Kidney capillary endothelial cell (primary cell): ENCODE measurements at regions not wholly inside any gene's neighbourhood (a gene's known extent, or its start where the extent isn't known, plus 50 kb on each side); places are given as distances from the start of the nearest gene placed in this dataset.

Experiments used
- DNase-seq: peaks from one replicate; pipeline ENCODE4 v3.0.0-alpha.2; 2018; ENCODE audit warnings: low spot score

DNA sequence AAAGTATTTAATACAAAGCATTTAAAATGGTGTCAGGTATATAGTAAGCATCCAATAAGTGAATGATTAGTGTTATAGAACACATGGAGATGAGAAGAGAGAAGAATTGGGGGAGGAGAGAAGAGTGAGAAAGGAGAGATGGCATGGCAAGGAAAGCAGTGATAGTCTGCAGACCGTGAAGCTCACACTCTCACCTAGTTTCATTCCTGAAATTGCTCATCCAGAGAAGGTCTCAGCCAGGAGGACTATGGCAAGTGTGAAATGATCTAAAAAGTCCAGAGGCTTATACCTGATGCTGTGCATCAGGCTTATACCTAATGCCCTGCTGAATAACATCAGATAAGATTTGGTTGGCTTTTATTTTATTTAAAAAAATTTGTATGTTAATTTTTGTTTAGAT, 351.6 kb upstream of the KLF12 start:
- DNase-seq, result no peak

DNA sequence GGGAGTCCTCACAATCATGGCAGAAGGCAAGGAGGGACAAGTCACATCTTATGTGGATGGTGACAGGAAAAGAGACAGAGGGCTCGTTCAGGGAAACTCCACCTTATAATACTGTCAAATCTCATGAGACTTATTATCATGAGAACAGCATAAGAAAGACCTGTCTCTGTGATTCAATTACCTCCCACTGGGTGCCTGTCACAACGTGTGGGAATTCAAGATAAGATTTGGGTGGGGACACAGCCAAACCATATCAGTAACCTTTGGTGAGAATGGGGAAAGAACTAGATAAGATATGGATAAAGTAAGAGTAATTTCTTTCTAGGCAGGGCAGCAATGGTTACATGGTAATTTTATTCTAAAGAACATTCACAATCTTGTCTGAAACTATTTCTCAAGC, 344.9 kb upstream of the KLF12 start:
- DNase-seq, result no peak

DNA sequence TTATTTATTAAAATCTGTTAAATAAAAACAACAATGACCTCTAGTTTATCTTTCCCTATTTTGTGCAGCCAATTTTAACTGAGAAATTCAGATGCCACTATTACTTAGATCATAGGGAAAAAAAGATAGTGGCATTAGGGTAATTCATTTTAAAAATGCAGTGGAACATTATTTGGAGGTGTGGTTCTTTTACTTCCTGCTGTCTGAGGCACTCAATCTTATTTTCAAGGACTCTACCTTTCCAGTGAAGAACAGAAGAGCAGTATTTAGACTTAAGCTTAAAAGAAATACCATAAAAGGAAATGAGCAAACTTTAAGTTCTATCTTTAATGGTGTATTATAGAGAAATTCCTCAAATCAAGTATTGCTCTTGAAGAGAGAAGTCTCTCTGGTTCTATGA, 342.6 kb upstream of the KLF12 start:
- no peak for DNase-seq

GRCh38 chr13:74476365-74476764, 342.2 kb upstream of the KLF12 start:
- no peak for DNase-seq

GRCh38 chr13:74466864-74467263, 332.7 kb upstream of the KLF12 start:
- DNase-seq, result no peak

- no peak for DNase-seq
Observed at GRCh38 chr13:74466020-74466419, 331.8 kb upstream of the KLF12 start.

- no peak for DNase-seq
Observed at GRCh38 chr13:74465271-74465670, 331.1 kb upstream of the KLF12 start.

DNA sequence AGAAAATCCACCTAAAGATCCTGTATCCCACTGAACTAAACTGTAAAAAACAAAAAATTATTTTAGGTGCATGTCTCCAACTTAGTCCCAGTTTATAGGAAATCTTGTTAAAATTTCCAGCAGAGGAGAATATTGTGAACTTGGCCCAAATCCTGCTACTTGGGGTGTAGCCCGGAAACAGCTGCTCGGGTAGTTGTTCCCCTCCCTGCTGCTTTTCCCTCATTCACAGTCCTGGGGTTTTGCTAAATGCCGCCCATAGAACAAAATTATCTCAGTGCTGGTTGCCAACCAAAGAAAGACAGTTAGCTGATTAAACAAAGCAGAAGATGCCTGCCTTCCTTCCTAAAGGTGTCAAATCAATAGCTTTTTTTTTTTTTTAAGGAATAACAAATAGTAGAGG, 330.5 kb upstream of the KLF12 start:
- no peak for DNase-seq

DNA sequence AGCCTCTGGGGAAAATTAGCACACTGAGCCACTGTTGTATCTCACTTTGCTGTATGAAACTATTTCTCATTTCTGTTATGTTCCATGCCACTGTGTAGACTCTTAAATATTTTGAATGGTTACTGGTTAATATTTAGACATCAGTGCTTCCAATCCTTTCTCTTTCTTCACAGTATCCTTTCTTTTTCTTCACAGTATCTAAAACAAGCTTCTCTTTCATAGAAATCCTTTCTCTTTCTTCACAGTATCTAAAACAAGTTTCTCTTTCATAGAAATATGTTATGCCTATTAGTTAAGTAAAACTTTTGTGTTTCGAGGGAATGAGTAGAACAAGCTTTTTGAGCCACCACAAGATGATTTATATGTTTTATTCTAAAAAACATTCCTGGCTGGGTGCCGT, 326.8 kb upstream of the KLF12 start:
- no peak for DNase-seq

GRCh38 chr13:74452881-74453280, 318.7 kb upstream of the KLF12 start:
- no peak for DNase-seq

DNA sequence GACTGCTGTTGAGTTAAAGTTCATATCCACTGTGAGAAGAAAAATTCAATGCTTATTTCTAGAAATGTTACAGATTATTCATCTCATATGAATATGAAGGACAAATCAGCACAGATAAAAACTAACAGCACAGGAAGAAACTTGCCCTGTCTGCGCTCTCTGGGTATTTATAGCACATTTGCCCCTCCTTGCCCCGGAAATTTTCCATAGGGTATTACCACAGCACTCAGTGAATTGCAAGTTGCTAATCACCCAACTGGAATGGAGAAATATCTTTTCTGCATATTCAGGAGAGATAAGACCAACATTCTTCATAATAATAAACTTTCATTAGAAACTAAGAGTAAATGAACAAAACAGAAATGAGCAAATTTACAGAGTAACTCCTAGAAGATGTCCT, 318.0 kb upstream of the KLF12 start:
- DNase-seq, result no peak

GRCh38 chr13:74450964-74451363, 316.8 kb upstream of the KLF12 start:
- no peak for DNase-seq

DNA sequence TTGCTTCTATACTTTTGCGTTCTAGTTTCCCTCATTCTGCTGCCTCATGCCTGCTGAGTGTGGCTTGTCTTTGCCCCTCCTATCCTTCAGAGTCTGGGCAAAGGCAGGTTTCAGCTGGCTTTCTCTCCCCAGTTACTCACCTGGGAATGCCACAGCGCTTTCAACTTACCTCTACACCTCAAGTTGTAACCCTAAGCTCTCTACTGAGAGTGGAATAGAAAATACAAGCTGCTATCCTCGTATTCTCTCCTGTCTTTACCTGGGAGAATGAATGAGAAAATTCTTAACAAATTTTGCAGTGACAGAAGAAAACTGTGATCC, 316.3 kb upstream of the KLF12 start:
- DNase-seq, result no peak

DNA sequence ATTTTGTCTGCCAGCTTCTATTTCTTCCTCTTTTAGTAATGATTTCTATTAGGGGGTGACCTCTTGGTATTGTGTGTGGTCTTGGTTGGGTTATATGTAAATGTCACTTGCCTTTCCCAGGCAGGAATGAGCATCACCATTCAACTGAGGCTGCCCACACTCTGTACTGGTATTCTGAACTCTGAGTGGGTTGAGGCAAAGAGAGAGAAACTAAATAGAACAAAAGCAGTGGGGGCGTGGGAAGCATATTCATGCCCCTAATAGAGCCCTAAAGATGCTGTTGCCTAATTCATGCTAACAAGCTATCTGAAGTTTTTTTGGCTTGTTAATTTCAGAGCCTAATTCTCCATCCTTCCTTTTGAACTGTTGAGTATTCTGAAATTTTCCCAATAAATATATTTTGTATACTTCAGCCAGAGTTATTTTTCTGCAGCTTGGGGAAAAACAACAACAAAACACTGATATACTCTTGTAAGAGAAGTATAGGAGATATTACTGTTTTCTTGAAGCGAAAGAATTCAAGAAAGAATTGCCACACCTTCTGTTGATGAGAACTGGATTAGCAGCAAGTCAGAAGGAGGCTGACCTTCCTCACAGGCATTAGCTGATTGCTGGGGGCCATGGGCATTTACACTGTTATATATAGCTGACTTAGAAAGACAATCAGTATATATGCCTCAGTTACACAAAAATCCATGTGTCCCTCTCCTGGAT, 315.8 kb upstream of the KLF12 start:
- DNase-seq, result no peak

DNA sequence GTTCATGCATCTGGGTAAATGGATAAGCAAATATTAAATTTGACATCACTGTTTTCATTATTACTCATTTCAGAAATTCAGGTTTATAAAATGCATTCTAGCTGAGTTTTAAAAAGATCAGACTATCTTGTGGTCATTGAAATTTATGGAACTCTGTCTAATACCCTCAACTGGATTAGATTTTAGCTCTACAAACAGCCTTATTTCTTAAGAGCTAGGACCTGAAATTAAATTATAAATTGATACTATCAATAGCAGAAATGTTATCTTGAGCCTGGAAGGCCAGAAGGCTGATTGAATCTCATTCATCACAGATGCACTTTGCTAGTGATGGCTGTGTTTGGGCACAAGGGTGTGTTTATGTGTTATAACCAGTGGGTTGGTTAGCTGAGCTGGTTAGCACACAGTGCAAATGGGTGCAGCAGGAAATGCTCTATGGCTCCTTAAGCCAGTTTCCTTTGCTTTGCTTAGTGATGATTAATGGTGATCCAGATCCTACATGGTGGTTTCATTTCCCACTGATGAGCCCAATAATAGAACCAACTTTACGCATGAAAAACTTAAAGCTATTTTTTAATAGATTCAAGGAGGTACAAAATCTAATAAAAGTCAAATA, 310.8 kb upstream of the KLF12 start:
- peak; percentile 32 for DNase-seq

DNA sequence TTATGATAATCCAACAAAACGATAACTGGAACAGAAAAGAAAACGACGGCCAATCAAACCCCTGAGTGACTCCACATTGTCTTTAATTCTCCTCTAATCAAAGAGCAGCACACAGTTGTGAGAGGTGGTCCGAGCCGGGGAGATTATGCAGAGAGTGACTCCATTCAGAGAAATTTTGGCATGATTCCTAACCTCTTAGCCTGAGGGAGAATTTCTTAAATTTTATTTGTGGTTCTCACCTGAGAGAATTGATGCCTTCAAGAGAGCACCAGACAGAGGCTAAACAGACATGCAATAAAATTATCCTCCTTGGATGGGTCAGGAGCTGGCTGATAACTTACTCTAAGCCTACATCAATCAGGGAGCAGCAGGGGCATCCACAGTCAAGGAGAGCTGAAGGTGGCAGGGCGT, 310.0 kb upstream of the KLF12 start:
- DNase-seq, result no peak

DNA sequence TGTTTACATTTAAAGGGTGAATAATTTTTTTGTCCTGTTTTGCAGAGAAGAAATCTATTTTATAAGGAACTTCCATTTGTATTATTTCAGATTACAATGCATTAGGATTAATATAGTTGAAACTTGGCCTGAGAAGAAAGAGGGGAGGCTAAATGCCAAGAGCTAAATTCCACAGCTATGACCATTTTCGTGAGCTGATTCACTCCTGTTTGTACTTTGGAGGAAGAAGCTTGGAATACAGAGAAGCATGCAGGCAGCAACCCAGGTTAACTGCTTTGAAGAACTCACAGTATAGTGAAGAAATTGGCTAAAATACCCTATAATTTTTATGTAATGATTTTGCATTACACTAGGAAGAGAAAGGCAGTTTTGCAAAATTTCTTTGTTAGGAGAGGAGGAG, 309.4 kb upstream of the KLF12 start:
- peak; percentile 47 for DNase-seq

DNA sequence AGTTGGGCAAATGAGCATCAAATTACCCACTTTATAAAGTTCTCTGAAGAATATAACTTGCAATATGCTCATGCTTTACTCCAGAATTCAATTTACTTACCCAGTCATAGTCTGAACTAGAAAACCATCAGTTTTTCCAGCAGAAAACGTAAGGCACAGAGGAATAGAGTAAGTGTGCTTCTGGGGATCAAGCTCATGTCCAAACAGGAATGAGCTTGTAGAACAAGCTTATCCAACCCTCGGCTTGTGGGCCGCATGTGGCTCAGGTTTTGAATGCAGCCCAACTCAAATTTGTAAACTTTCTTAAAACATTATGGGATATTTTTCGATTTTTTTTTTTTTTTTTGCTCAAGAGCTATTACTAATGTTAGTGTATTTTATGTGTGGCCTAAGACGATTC, 308.5 kb upstream of the KLF12 start:
- DNase-seq, result no peak

DNA sequence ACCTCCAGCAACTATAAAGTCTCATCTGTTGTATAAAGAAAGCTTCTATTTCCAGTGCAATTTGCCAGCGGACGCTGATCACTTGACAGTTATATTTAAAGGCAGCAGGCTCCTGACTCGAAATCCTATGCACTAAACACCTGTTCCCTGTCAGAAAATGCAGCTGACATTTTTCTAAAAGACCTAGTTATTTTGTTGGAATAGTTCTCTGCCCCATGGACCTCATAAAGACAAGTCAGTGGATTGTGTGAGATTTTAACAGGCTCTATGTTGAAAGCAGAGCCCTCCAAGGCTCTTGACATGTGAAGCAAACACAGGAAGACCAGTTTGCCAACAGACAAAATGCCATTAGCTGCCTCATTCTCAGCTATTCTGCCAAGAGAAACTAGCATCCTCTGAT, 304.7 kb upstream of the KLF12 start:
- DNase-seq, result no peak

GRCh38 chr13:74434782-74435181, 300.6 kb upstream of the KLF12 start:
- DNase-seq, result no peak

- DNase-seq, result no peak
Observed at GRCh38 chr13:74424455-74424854, 290.3 kb upstream of the KLF12 start.

DNA sequence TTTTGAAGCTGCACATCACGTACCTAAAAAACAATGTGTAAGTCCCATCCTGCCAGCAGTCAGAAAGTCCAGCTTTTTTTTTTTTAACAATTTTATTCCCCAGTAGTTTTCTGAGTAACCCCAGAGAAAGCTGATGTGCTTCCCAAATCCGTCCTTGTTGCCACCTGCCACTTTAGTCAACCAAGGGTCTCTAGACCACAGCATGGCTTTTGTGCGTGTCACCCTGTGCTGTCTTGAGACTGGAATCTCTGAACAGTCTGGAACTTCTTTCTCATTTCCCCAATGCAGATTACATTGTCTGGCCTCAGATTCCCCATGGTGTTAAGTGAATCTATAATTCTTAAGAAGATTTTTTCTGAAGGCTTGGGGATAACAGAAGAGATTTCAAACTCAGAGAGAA, 289.2 kb upstream of the KLF12 start:
- no peak for DNase-seq

DNA sequence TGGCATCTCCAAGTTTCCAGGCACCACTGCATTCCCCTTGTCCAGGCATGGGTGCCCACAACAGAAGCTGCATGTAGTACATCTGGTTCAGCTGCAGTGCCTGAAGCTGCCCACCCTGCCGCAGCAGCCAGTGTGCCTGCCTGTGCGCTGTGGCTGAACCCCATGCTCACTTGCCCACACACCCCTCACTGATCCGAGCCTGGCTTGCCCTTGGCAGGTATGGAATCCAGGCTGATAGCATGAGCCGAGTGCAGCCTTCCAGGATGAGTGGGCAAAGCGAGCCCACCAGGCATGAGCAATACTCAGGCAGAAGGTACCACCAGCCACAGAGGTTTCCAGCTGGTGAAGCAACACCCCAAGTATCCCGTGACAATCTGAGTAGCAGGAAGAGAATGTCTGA, 280.3 kb upstream of the KLF12 start:
- no peak for DNase-seq

DNA sequence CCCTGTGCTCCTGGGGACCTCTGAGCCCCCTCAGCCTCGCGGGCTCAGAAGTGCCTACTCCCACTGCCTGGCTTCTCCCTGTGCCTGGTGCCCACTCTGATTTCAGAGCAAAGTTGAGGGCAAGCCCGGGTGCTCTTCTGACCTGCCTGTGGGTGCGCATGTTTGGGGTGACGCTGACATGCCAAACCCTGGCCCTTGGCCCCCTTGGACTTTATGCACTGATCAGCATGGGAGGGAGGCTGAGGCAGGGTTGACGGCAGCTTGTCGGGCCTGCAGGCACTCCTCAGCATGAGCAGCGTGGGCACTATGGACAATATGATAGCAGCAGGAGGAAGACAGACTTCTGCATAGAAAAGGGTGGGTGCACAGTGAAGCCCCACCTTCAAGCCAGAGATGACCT, 279.3 kb upstream of the KLF12 start:
- no peak for DNase-seq
